HepG2 (cell line): ENCODE measurements at regions not wholly inside any gene's neighbourhood (a gene's known extent, or its start where the extent isn't known, plus 50 kb on each side); places are given as distances from the start of the nearest gene placed in this dataset.

ENCODE experiments used
- CTCF ChIP-seq: sonication (generic); formaldehyde crosslinking; IDR thresholded peaks from 2 replicates; pipeline ENCODE4 v1.5.0; 2020; ENCODE audit warnings: mild to moderate bottlenecking, missing genetic modification reagents, moderate library complexity
- EHMT2 ChIP-seq: fragments of 200-600 bp; sonication (generic); IDR thresholded peaks from 2 replicates; pipeline ENCODE4 v1.7.0; 2017; ENCODE audit warnings: antibody characterized with exemption, low read depth, low read length, borderline replicate concordance
- MBD4 ChIP-seq: IDR thresholded peaks from 2 replicates; pipeline ENCODE4 v1.6.1; 2012; ENCODE audit warnings: low read length, inconsistent platforms, borderline replicate concordance
- MLX ChIP-seq: IDR thresholded peaks from 2 replicates; pipeline ENCODE4 v1.6.1; 2016
- NR2C2 ChIP-seq: sonication (generic); formaldehyde crosslinking; IDR thresholded peaks from 2 replicates; pipeline ENCODE4 v1.4.0; 2020; ENCODE audit warnings: missing genetic modification reagents, mild to moderate bottlenecking, moderate library complexity, borderline replicate concordance
- POLR2A ChIP-seq, 2 experiments: IDR thresholded peaks; 2 replicates each; pipeline ENCODE4 v1.6.1; 2011; ENCODE audit warnings: low read depth in 2 of 2, low read length in 2 of 2, mild to moderate bottlenecking in 1 of 2, moderate library complexity in 1 of 2; ENCODE audit not compliant: insufficient read depth in 1 of 2
- RNF2 ChIP-seq: fragments of 450-650 bp; conservative IDR thresholded peaks from 2 replicates; pipeline ENCODE4 v1.6.1; 2016; ENCODE audit warnings: low read depth
- SP1 ChIP-seq, 2 experiments: fragments of 450-650 bp in 1 of 2; sonication (generic) in 1 of 2; formaldehyde crosslinking in 1 of 2; IDR thresholded peaks; 2 replicates each; pipeline versions ENCODE4 v1.4.0 to v1.6.1; 2016 to 2020; ENCODE audit warnings: missing genetic modification reagents in 1 of 2
- ZHX1 ChIP-seq: sonication (generic); formaldehyde crosslinking; IDR thresholded peaks from 2 replicates; pipeline ENCODE4 v1.8.1; 2022; ENCODE audit warnings: low read depth, mild to moderate bottlenecking, missing genetic modification reagents

- TF ChIP-seq NR2C2 (CRISPR knock-in tag), result no peak
- no peak for TF ChIP-seq CTCF (CRISPR knock-in tag)
- TF ChIP-seq EHMT2, result no peak
- no peak for TF ChIP-seq MLX
- TF ChIP-seq ZHX1 (CRISPR knock-in tag), result no peak
- TF ChIP-seq SP1 (IDR thresholded peaks at IDR 0.05), result no peak
- no peak for TF ChIP-seq SP1 (CRISPR knock-in tag; IDR thresholded peaks at IDR 0.05)
- no peak for TF ChIP-seq RNF2
- TF ChIP-seq POLR2A (IDR thresholded peaks at IDR 0.05; ENCODE audit: insufficient read depth in 1 of 2, low read depth in 2 of 2, low read length in 2 of 2), result no peak
- no peak for TF ChIP-seq MBD4
These were observed 79.1 kb downstream of the CDC7 start for GRCh38 chr1:91579658-91580228.
